Fibroblast of villous mesenchyme (primary cell): ENCODE measurements at regions not wholly inside any gene's neighbourhood (a gene's known extent, or its start where the extent isn't known, plus 50 kb on each side); places are given as distances from the start of the nearest gene placed in this dataset.

Experiments
- DNase-seq: peaks from one replicate; pipeline ENCODE4 v3.0.0-alpha.2; 2010; ENCODE audit warnings: low read depth
- H3K4me3 ChIP-seq: 2 replicates; pipeline ENCODE4 v1.5.1; 2011; ENCODE audit warnings: low read depth, mild to moderate bottlenecking, low read length
- CTCF ChIP-seq: IDR thresholded peaks from 2 replicates; pipeline ENCODE4 v1.5.1; 2012; ENCODE audit warnings: low read depth, mild to moderate bottlenecking, low read length; ENCODE audit not compliant: insufficient read depth

GRCh38 chr10:36446881-36447280 is 678.5 kb upstream of the ANKRD30A start:
- TF ChIP-seq CTCF: no peak
- DNase-seq: no peak
- H3K4me3 ChIP-seq: no peak overlapping the region

- TF ChIP-seq CTCF: no peak
- no peak for DNase-seq
- no peak overlapping the region for H3K4me3 ChIP-seq
These were observed 682.2 kb upstream of the ANKRD30A start for GRCh38 chr10:36443233-36443632.

- H3K4me3 ChIP-seq: no peak overlapping the region
- DNase-seq: peak; percentile 61
- no peak for TF ChIP-seq CTCF
These were observed 683.8 kb upstream of the ANKRD30A start for GRCh38 chr10:36441557-36441956.

GRCh38 chr10:36440539-36440938 is 684.9 kb upstream of the ANKRD30A start:
- DNase-seq: no peak
- H3K4me3 ChIP-seq: no peak overlapping the region
- no peak for TF ChIP-seq CTCF

- DNase-seq: peak; percentile 59
- H3K4me3 ChIP-seq: no peak overlapping the region
- TF ChIP-seq CTCF: no peak
These were observed 688.0 kb upstream of the ANKRD30A start for GRCh38 chr10:36437367-36437766.

GRCh38 chr10:36428507-36428906 is 696.9 kb upstream of the ANKRD30A start:
- no peak for TF ChIP-seq CTCF
- no peak overlapping the region for H3K4me3 ChIP-seq
- no peak for DNase-seq

- H3K4me3 ChIP-seq: no peak overlapping the region
- TF ChIP-seq CTCF: no peak
- no peak for DNase-seq
These were observed 700.1 kb upstream of the ANKRD30A start for GRCh38 chr10:36425131-36425797.
